GM12878 (cell line): ENCODE measurements at regions not wholly inside any gene's neighbourhood (a gene's known extent, or its start where the extent isn't known, plus 50 kb on each side); places are given as distances from the start of the nearest gene placed in this dataset.

Source experiments
- ATAC-seq: fragments of 200-7000 bp; cut with Tn5 transposase; 3 replicates; pipeline ENCODE4 v1.9.1; 2020; ENCODE audit warnings: mild to moderate bottlenecking, moderate library complexity
- BruUV-seq: library from RNA; stranded (reverse); fragments of 400-500 nt; replicated peaks from 2 replicates; lab custom pipeline; 2021; lab: Mats Ljungman, UMichigan
- CTCF ChIA-PET: fragments of 300-600 bp; sonication (Branson Sonifier 250); formaldehyde crosslinking; extraction: SDS; loops from one replicate; lab custom pipeline; 2021; ENCODE audit warnings: inconsistent platforms; lab: Yijun Ruan, JAX
- POLR2A ChIA-PET: fragments of 350-600 bp; formaldehyde crosslinking; extraction: SDS; loops from one replicate; lab custom pipeline; 2021; ENCODE audit warnings: inconsistent platforms; lab: Charles Lee
- RAD21 ChIA-PET: fragments of 300-600 bp; sonication (Branson Sonifier 250); formaldehyde crosslinking; loops from one replicate; lab custom pipeline; 2023; ENCODE audit warnings: antibody characterized with exemption; ENCODE audit not compliant: unreplicated experiment; lab: Charles Lee
- SMC1A ChIA-PET: fragments of 300-600 bp; sonication (Branson Sonifier 250); formaldehyde crosslinking; loops from one replicate; lab custom pipeline; 2023; ENCODE audit not compliant: unreplicated experiment, uncharacterized antibody; lab: Charles Lee
- DNase-seq: peaks from one replicate; pipeline ENCODE4 v3.0.0-alpha.2; 2011; ENCODE audit warnings: low read depth, low spot score
- FAIRE-seq: peaks from 3 replicates; lab custom pipeline; 2011; peaks lifted over from hg19 to GRCh38; lab: Jason Lieb, UNC
- H2AFZ ChIP-seq: 2 replicates; pipeline ENCODE4 v1.6.0; 2011; ENCODE audit warnings: low read depth, low read length, control low read depth; ENCODE audit not compliant: control insufficient read depth
- H3K27ac ChIP-seq: 2 replicates; pipeline ENCODE4 v1.5.1; 2011; ENCODE audit warnings: control low read depth; ENCODE audit not compliant: control insufficient read depth, insufficient read depth
- H3K27me3 ChIP-seq, 2 experiments: replicated peaks in 1 of 2; 2 replicates each; pipeline versions ENCODE4 v1.6.0 to v1.6.1; 2011; ENCODE audit warnings: low read length in 1 of 2; ENCODE audit not compliant: control insufficient read depth in 2 of 2, insufficient read depth in 2 of 2
- H3K36me3 ChIP-seq, 2 experiments: 2 replicates each; pipeline ENCODE4 v1.5.1; 2011; ENCODE audit warnings: low read length in 1 of 2; ENCODE audit not compliant: control insufficient read depth in 2 of 2, insufficient read depth in 2 of 2
- H3K4me1 ChIP-seq: 2 replicates; pipeline ENCODE4 v1.6.1; 2011; ENCODE audit warnings: mild to moderate bottlenecking, low read length, moderate library complexity, mixed read lengths; ENCODE audit not compliant: control insufficient read depth, insufficient read depth
- H3K4me2 ChIP-seq: 2 replicates; pipeline ENCODE4 v1.6.0; 2011; ENCODE audit warnings: control low read depth; ENCODE audit not compliant: control insufficient read depth, insufficient read depth
- H3K4me3 ChIP-seq: fragments of 200-600 bp; sonication (generic); 2 replicates; pipeline ENCODE4 v1.5.1; 2016
- H3K79me2 ChIP-seq: 2 replicates; pipeline ENCODE4 v1.6.0; 2011; ENCODE audit warnings: low read length; ENCODE audit not compliant: control insufficient read depth, insufficient read depth
- H3K9ac ChIP-seq: 2 replicates; pipeline ENCODE4 v1.8.0; 2011; ENCODE audit warnings: low read length, control low read depth, mixed read lengths; ENCODE audit not compliant: control insufficient read depth, insufficient read depth
- H3K9me3 ChIP-seq: replicated peaks from 3 replicates; pipeline ENCODE4 v1.5.1; 2011; ENCODE audit warnings: mild to moderate bottlenecking, low read length; ENCODE audit not compliant: control insufficient read depth, insufficient read depth
- H4K20me1 ChIP-seq: 2 replicates; pipeline ENCODE4 v1.6.0; 2011; ENCODE audit not compliant: control insufficient read depth, insufficient read depth
- BCL11A ChIP-seq: IDR thresholded peaks from 2 replicates; pipeline ENCODE4 v1.6.1; 2011; ENCODE audit warnings: low read depth, low read length
- FOXK2 ChIP-seq: fragments of 450-650 bp; IDR thresholded peaks from 2 replicates; pipeline ENCODE4 v1.6.1; 2017; ENCODE audit warnings: mild to moderate bottlenecking, moderate library complexity
- HDAC2 ChIP-seq: fragments of 200-600 bp; sonication (generic); IDR thresholded peaks from 2 replicates; pipeline ENCODE4 v1.6.1; 2017
- PAX5 ChIP-seq: IDR thresholded peaks from 2 replicates; pipeline ENCODE4 v1.6.1; 2011; ENCODE audit warnings: low read depth, low read length, borderline replicate concordance
- RELA ChIP-seq: fragments of 450-650 bp; IDR thresholded peaks from 2 replicates; pipeline ENCODE4 v1.8.0; 2014; ENCODE audit warnings: borderline replicate concordance; ENCODE audit not compliant: partially characterized antibody
- SREBF2 ChIP-seq: IDR thresholded peaks from 2 replicates; pipeline ENCODE4 v1.6.1; 2012; ENCODE audit warnings: mild to moderate bottlenecking, low read length
- WGBS: methylation state at CpG from one replicate; pipeline ENCODE4 v1.1.6; 2016; ENCODE audit warnings: low lambda C conversion rate; ENCODE audit not compliant: insufficient replicate concordance, insufficient coverage; ENCODE audit errors: missing lambda C conversion rate; 5-methylcytosine and 5-hydroxymethylcytosine counted together
- in situ Hi-C: fragments of 300-500 bp; cut with MboI; formaldehyde crosslinking; loops from 9 replicates; pipeline ENCODE4 v1.14.3; 2018; ENCODE audit warnings: mixed read lengths
- intact Hi-C: fragments of 100-400 bp; cut with micrococcal nuclease; formaldehyde crosslinking; loops from one replicate; pipeline ENCODE4 v1.14.2; 2022; ENCODE audit not compliant: unreplicated experiment
- TF ChIP-seq, protein P1 (sequence below): fragments of 150-350 bp; IDR thresholded peaks from 2 replicates; pipeline ENCODE4 v1.6.1; 2016; ENCODE audit warnings: low read depth, low read length
- TF ChIP-seq, protein P2 (sequence below): fragments of 450-650 bp; IDR thresholded peaks from 2 replicates; pipeline ENCODE4 v1.6.1; 2016; ENCODE audit warnings: mild to moderate bottlenecking

DNA sequence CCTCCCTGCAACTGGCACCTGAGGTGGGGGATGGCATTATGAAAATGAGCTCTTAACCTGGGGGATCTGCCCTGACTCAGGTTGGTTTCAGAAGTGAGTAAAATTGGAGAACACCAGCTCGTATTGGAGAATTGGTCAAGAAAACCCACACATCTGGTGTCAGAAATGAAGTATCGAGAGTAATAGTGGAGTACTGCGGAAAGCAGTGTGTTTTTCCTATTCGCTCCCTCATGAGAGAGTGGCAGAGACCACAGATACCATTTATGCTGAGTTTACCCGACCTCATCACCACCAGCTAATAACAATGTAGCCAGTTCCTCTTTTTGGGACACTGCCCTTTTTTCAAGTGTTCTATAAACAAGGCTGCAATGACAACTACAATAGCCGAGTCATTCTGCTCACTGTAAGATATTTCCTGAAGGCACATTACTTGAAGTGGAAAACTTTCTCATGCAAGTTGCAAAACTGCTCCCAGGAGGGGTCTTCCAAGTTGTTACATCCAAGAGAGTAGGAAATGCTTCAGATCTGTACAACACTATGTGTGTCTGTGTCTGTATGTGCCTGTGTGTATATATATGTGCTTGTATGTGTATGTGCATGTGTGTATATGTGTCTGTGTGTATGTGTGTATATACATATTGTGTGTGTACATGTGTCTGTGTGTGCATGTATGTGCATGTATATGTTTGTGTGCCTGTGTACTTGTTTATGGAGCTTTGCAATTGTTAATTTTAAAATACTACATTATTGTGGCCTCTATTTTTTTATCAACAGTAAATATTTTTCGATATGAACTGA is 106.0 kb upstream of the CST7 start (continued):
- TF ChIP-seq, protein P1, sequence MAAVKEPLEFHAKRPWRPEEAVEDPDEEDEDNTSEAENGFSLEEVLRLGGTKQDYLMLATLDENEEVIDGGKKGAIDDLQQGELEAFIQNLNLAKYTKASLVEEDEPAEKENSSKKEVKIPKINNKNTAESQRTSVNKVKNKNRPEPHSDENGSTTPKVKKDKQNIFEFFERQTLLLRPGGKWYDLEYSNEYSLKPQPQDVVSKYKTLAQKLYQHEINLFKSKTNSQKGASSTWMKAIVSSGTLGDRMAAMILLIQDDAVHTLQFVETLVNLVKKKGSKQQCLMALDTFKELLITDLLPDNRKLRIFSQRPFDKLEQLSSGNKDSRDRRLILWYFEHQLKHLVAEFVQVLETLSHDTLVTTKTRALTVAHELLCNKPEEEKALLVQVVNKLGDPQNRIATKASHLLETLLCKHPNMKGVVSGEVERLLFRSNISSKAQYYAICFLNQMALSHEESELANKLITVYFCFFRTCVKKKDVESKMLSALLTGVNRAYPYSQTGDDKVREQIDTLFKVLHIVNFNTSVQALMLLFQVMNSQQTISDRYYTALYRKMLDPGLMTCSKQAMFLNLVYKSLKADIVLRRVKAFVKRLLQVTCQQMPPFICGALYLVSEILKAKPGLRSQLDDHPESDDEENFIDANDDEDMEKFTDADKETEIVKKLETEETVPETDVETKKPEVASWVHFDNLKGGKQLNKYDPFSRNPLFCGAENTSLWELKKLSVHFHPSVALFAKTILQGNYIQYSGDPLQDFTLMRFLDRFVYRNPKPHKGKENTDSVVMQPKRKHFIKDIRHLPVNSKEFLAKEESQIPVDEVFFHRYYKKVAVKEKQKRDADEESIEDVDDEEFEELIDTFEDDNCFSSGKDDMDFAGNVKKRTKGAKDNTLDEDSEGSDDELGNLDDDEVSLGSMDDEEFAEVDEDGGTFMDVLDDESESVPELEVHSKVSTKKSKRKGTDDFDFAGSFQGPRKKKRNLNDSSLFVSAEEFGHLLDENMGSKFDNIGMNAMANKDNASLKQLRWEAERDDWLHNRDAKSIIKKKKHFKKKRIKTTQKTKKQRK = no peak

DNA sequence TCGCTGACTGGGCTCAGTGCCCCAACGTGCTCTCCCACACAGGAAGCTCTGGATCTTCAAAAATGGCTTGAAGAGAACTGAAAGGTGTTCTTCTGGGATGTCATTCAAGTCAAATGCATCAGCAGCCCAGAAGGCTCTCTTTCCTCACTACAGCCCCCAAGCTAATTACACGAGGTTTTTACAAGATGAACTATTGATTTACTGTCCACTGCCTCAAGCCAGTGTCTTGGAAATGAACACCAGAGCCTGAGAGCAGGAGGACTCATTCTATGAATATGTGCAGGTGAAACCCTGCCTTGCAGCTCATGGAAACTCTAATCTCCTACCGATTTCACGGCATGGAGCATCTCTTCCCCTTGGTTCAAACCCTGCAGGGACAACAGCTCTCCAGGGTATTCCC is 98.9 kb upstream of the CST7 start:
- BruUV-seq = no TSS peak
- Histone ChIP-seq H3K9me3 (peaks cover 14% of the 10 kb centered on the region; the same call in 2 of the 3 replicates), H3K27me3 (no peaks in the 10 kb centered on the region), H2AFZ (no peak overlapping the region), H3K9ac (no peak overlapping the region), H3K4me1 (no peaks in the 10 kb centered on the region), H3K36me3 (no peaks in the 10 kb centered on the region), H3K4me3 (no peak overlapping the region), H3K27ac (no peak overlapping the region), H4K20me1 (no peaks in the 10 kb centered on the region), H3K79me2 (no peaks in the 10 kb centered on the region), H3K4me2 (no peak overlapping the region)
- no peak for ATAC-seq
- POLR2A ChIA-PET = no interaction called here
- no peak for FAIRE-seq
- in situ Hi-C loops = no loop called here
- no peak for DNase-seq
- CTCF ChIA-PET = no interaction called here
- RAD21 ChIA-PET = no interaction called here
- SMC1A ChIA-PET = no interaction called here
- TF ChIP-seq HDAC2 (no peak), RELA (no peak), SREBF2 (no peak), FOXK2 (no peak), PAX5 (no peak), BCL11A (no peak)
- TF ChIP-seq, protein P2, sequence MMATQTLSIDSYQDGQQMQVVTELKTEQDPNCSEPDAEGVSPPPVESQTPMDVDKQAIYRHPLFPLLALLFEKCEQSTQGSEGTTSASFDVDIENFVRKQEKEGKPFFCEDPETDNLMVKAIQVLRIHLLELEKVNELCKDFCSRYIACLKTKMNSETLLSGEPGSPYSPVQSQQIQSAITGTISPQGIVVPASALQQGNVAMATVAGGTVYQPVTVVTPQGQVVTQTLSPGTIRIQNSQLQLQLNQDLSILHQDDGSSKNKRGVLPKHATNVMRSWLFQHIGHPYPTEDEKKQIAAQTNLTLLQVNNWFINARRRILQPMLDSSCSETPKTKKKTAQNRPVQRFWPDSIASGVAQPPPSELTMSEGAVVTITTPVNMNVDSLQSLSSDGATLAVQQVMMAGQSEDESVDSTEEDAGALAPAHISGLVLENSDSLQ = no peak
- WGBS = 51% methylated on average over 5 of the region's 5 CpGs
- intact Hi-C loops = no loop called here
